ENCODE measurements at regions not wholly inside any gene's neighbourhood (a gene's known extent, or its start where the extent isn't known, plus 50 kb on each side); places are given as distances from the start of the nearest gene placed in this dataset.

- no peak overlapping the region for H3K9ac ChIP-seq (ENCODE audit: low read length)
- H3K9me2 ChIP-seq (replicated peaks; ENCODE audit: insufficient read depth, low read length) = no peaks in the 10 kb centered on the region
- no peaks in the 10 kb centered on the region for H3K27me3 ChIP-seq (replicated peaks; ENCODE audit: insufficient read depth, low read length)
- no peaks in the 10 kb centered on the region for H3F3A ChIP-seq (ENCODE audit: insufficient read depth, low read length)
- peaks cover 10% of the 10 kb centered on the region for H3K4me1 ChIP-seq (ENCODE audit: low read length)
- H3K9me3 ChIP-seq (replicated peaks; ENCODE audit: insufficient read depth, low read length) = no peaks in the 10 kb centered on the region
- H2AFZ ChIP-seq (ENCODE audit: low read length) = no peak overlapping the region
- no peaks in the 10 kb centered on the region for H3K79me2 ChIP-seq (ENCODE audit: low read length)
- no peak overlapping the region for H3K4me3 ChIP-seq (ENCODE audit: low read length)
- no peak overlapping the region for H3K4me2 ChIP-seq (ENCODE audit: low read depth, low read length)
- DNase-seq = no peak
- no peaks in the 10 kb centered on the region for H4K20me1 ChIP-seq (ENCODE audit: insufficient read depth, low read length)
- no peak for TF ChIP-seq EZH2phosphoT487 (IDR thresholded peaks at IDR 0.05; ENCODE audit: low read length)
- TF ChIP-seq EZH2 (optimal IDR thresholded peaks at IDR 0.05; ENCODE audit: low read depth, low read length) = no peak
- no peak for TF ChIP-seq CTCF (IDR thresholded peaks at IDR 0.05; ENCODE audit: low read length)
- H3K36me3 ChIP-seq (replicated peaks; ENCODE audit: insufficient read depth, low read length) = no peaks in the 10 kb centered on the region
- no peak overlapping the region for H3K27ac ChIP-seq (ENCODE audit: low read length)
Measured at GRCh38 chr1:184854496-184855140, 100.0 kb upstream of the EDEM3 start.

GRCh38 chr1:184854036-184854435 is 99.4 kb upstream of the EDEM3 start:
- Histone ChIP-seq H3K27me3 (replicated peaks; ENCODE audit: insufficient read depth, low read length) (no peaks in the 10 kb centered on the region), H3F3A (ENCODE audit: insufficient read depth, low read length) (no peaks in the 10 kb centered on the region), H3K79me2 (ENCODE audit: low read length) (no peaks in the 10 kb centered on the region), H4K20me1 (ENCODE audit: insufficient read depth, low read length) (no peaks in the 10 kb centered on the region), H3K9me3 (replicated peaks; ENCODE audit: insufficient read depth, low read length) (no peaks in the 10 kb centered on the region), H3K9me2 (replicated peaks; ENCODE audit: insufficient read depth, low read length) (no peaks in the 10 kb centered on the region), H3K4me3 (ENCODE audit: low read length) (no peak overlapping the region), H3K4me2 (ENCODE audit: low read depth, low read length) (no peak overlapping the region), H3K27ac (ENCODE audit: low read length) (no peak overlapping the region), H3K9ac (ENCODE audit: low read length) (no peak overlapping the region), H2AFZ (ENCODE audit: low read length) (no peak overlapping the region), H3K4me1 (ENCODE audit: low read length) (peaks cover 10% of the 10 kb centered on the region), H3K36me3 (replicated peaks; ENCODE audit: insufficient read depth, low read length) (no peaks in the 10 kb centered on the region)
- DNase-seq = no peak
- no peak for TF ChIP-seq CTCF (IDR thresholded peaks at IDR 0.05; ENCODE audit: low read length)

GRCh38 chr1:184851822-184852746 is 97.4 kb upstream of the EDEM3 start:
- H4K20me1 ChIP-seq (ENCODE audit: insufficient read depth, low read length) = no peaks in the 10 kb centered on the region
- no peak overlapping the region for H3K9ac ChIP-seq (ENCODE audit: low read length)
- no peaks in the 10 kb centered on the region for H3K27me3 ChIP-seq (replicated peaks; ENCODE audit: insufficient read depth, low read length)
- no peaks in the 10 kb centered on the region for H3K9me2 ChIP-seq (replicated peaks; ENCODE audit: insufficient read depth, low read length)
- peaks cover 10% of the 10 kb centered on the region for H3K4me1 ChIP-seq (ENCODE audit: low read length)
- no peaks in the 10 kb centered on the region for H3F3A ChIP-seq (ENCODE audit: insufficient read depth, low read length)
- TF ChIP-seq EZH2phosphoT487 (IDR thresholded peaks at IDR 0.05; ENCODE audit: low read length) = no peak
- TF ChIP-seq EZH2 (optimal IDR thresholded peaks at IDR 0.05; ENCODE audit: low read depth, low read length) = no peak
- no peak for TF ChIP-seq CTCF (IDR thresholded peaks at IDR 0.05; ENCODE audit: low read length)
- no peaks in the 10 kb centered on the region for H3K79me2 ChIP-seq (ENCODE audit: low read length)
- DNase-seq = no peak
- H3K9me3 ChIP-seq (replicated peaks; ENCODE audit: insufficient read depth, low read length) = no peaks in the 10 kb centered on the region
- H3K36me3 ChIP-seq (replicated peaks; ENCODE audit: insufficient read depth, low read length) = no peaks in the 10 kb centered on the region
- no peak overlapping the region for H3K4me3 ChIP-seq (ENCODE audit: low read length)
- H3K27ac ChIP-seq (ENCODE audit: low read length) = no peak overlapping the region
- H3K4me2 ChIP-seq (ENCODE audit: low read depth, low read length) = no peak overlapping the region
- H2AFZ ChIP-seq (ENCODE audit: low read length) = no peak overlapping the region
